ENCODE measurements at regions not wholly inside any gene's neighbourhood (a gene's known extent, or its start where the extent isn't known, plus 50 kb on each side); places are given as distances from the start of the nearest gene placed in this dataset.

GRCh38 chr12:115074617-115075016 is 390.6 kb upstream of the TBX3 start:
- no peak for TF ChIP-seq CTCF (IDR thresholded peaks at IDR 0.05; ENCODE audit: control extremely low read depth in 1 of 3, insufficient read depth in 1 of 3, low read depth in 1 of 3, low read length in 3 of 3)
- TF ChIP-seq RNF2 (IDR thresholded peaks at IDR 0.05; ENCODE audit: borderline replicate concordance, low read depth, low read length, missing control alignments, poor library complexity, severe bottlenecking), result no peak
- no peak for TF ChIP-seq SIRT6 (IDR thresholded peaks at IDR 0.05; ENCODE audit: low read length)
- no peak for TF ChIP-seq MAX (IDR thresholded peaks at IDR 0.05)
- TF ChIP-seq GTF2F1 (IDR thresholded peaks at IDR 0.05; ENCODE audit: borderline replicate concordance, low read depth, low read length), result no peak
- TF ChIP-seq POLR2A (IDR thresholded peaks at IDR 0.05; ENCODE audit: control extremely low read depth in 1 of 2, low read depth in 2 of 2, low read length in 2 of 2), result no peak
- no peak for TF ChIP-seq EP300 (IDR thresholded peaks at IDR 0.05; ENCODE audit: borderline replicate concordance in 1 of 2, low read depth in 2 of 2, low read length in 2 of 2)
- TF ChIP-seq POLR2AphosphoS5 (IDR thresholded peaks at IDR 0.05; ENCODE audit: low read depth, low read length), result no peak
- no peak for TF ChIP-seq SP1 (IDR thresholded peaks at IDR 0.05; ENCODE audit: low read depth, low read length)
- no peak for TF ChIP-seq JUND (IDR thresholded peaks at IDR 0.05; ENCODE audit: low read length)
- TF ChIP-seq CBX5 (IDR thresholded peaks at IDR 0.05; ENCODE audit: low read depth, low read length), result no peak

All from H1 (cell line).